SU-DHL-6 (cell line): ENCODE measurements at regions not wholly inside any gene's neighbourhood (a gene's known extent, or its start where the extent isn't known, plus 50 kb on each side); places are given as distances from the start of the nearest gene placed in this dataset.

Experiments
- CTCF ChIP-seq: fragments of 200-600 bp; sonication (generic); IDR thresholded peaks from one replicate; pipeline ENCODE4 v1.5.1; 2017; ENCODE audit warnings: antibody characterized with exemption, mild to moderate bottlenecking, low read length, moderate library complexity; ENCODE audit not compliant: insufficient read depth, poor library complexity, severe bottlenecking
- EZH2phosphoT487 ChIP-seq: fragments of 200-600 bp; sonication (generic), shearing (Covaris generic); conservative IDR thresholded peaks from 2 replicates; pipeline ENCODE4 v1.6.1; 2018; ENCODE audit warnings: mild to moderate bottlenecking, antibody characterized with exemption, low read length, moderate library complexity, mixed read lengths

DNA sequence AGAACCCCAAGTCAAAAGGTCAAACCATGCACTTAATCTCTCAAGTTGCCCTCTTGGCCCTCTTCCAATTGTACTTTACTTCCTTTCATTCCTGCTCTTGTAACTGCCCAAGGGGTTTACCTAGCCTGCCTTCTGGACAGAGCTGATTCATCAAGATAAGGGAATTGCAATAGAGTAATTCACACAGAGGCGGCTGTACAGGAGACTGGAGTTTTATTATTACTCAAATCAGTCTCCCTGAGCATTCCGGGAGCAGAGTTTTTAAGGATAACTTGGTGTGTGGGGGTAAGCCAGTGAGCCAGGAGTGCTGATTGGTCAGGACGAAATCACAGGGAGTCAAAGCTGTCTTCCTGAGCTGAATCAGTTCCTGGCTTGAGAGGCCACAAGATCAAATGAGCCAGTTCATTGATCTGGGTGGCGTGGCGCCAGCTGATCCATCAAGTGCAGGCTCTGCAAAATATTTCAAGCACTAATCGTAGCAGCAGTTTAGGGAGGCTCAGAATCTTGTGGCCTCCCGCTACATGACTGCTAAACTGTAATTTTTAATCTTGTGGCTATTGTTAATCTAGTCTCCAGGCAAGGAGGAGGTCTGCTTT is 590.0 kb downstream of the EPHA3 start:
- TF ChIP-seq CTCF = no peak
- TF ChIP-seq EZH2phosphoT487 = no peak
